CD14-positive monocyte (primary cell): ENCODE measurements at regions not wholly inside any gene's neighbourhood (a gene's known extent, or its start where the extent isn't known, plus 50 kb on each side); places are given as distances from the start of the nearest gene placed in this dataset.

ENCODE experiments used
- DNase-seq, 3 donors: peaks; one replicate each; pipeline ENCODE4 v3.0.0-alpha.2; 2011 to 2022
- H2AFZ ChIP-seq: 2 replicates; pipeline ENCODE4 v1.6.0; 2012; ENCODE audit warnings: mild to moderate bottlenecking, low read depth, low read length, inconsistent platforms; ENCODE audit not compliant: insufficient read depth, poor library complexity, severe bottlenecking
- H3K27ac ChIP-seq, 2 donors: 1 replicate in 1 of 2; 2 replicates in 1 of 2; pipeline ENCODE4 v1.5.1; 2012 to 2013; ENCODE audit warnings: low read length in 2 of 2, control low read depth in 1 of 2, inconsistent platforms in 1 of 2, low read depth in 1 of 2, mild to moderate bottlenecking in 1 of 2
- H3K27me3 ChIP-seq, 2 donors: one replicate each; pipeline versions ENCODE4 v1.6.0 to v1.6.1; 2011 to 2013; ENCODE audit warnings: low read length in 2 of 2; ENCODE audit not compliant: control insufficient read depth in 2 of 2, insufficient read depth in 2 of 2
- H3K36me3 ChIP-seq, 2 donors: replicated peaks in 1 of 2; 1 replicate in 1 of 2; 2 replicates in 1 of 2; pipeline versions ENCODE4 v1.5.1 to v1.6.1; 2012 to 2013; ENCODE audit warnings: low read length in 2 of 2, control low read depth in 1 of 2, inconsistent platforms in 1 of 2, mild to moderate bottlenecking in 1 of 2; ENCODE audit not compliant: insufficient read depth in 2 of 2, control insufficient read depth in 1 of 2
- H3K4me1 ChIP-seq, 2 donors: 1 replicate in 1 of 2; 2 replicates in 1 of 2; pipeline versions ENCODE4 v1.5.1 to v1.6.1; 2012 to 2013; ENCODE audit warnings: low read length in 2 of 2, control low read depth in 1 of 2, inconsistent platforms in 1 of 2, mild to moderate bottlenecking in 1 of 2, moderate library complexity in 1 of 2; ENCODE audit not compliant: insufficient read depth in 2 of 2, control insufficient read depth in 1 of 2
- H3K4me2 ChIP-seq: replicated peaks from 2 replicates; pipeline ENCODE3; 2012; ENCODE audit warnings: low read length, moderate library complexity, mild to moderate bottlenecking; ENCODE audit not compliant: poor library complexity, severe bottlenecking; ENCODE audit errors: extremely low read depth
- H3K4me3 ChIP-seq, 3 experiments: fragments of 200-600 bp in 1 of 3; sonication (generic) in 1 of 3; replicated peaks in 1 of 3; 1 replicate in 2 of 3; 2 replicates in 1 of 3; pipeline ENCODE4 v1.5.1; 2011 to 2013; ENCODE audit warnings: low read length in 3 of 3, mild to moderate bottlenecking in 3 of 3, control low read depth in 2 of 3, low read depth in 2 of 3, inconsistent platforms in 1 of 3, moderate library complexity in 1 of 3
- H3K79me2 ChIP-seq: 2 replicates; pipeline ENCODE4 v1.6.0; 2012; ENCODE audit warnings: mild to moderate bottlenecking, control low read depth, inconsistent platforms, low read length, moderate library complexity; ENCODE audit not compliant: insufficient read depth
- H3K9ac ChIP-seq: 2 replicates; pipeline ENCODE4 v1.6.0; 2017; ENCODE audit warnings: low read length, mild to moderate bottlenecking; ENCODE audit not compliant: insufficient read depth, poor library complexity, severe bottlenecking
- H3K9me3 ChIP-seq, 2 donors: replicated peaks in 1 of 2; 1 replicate in 1 of 2; 2 replicates in 1 of 2; pipeline versions ENCODE4 v1.5.1 to v1.6.1; 2012 to 2013; ENCODE audit warnings: low read length in 2 of 2, control low read depth in 1 of 2; ENCODE audit not compliant: control insufficient read depth in 1 of 2, insufficient read depth in 1 of 2
- H4K20me1 ChIP-seq: 2 replicates; pipeline ENCODE4 v1.6.0; 2012; ENCODE audit warnings: mild to moderate bottlenecking, low read length, control low read depth, moderate library complexity; ENCODE audit not compliant: insufficient read depth
- H3K27ac Mint-ChIP-seq, 7 donors: one replicate each; pipeline ENCODE4 v1.8.0; 2020; ENCODE audit warnings: mild to moderate bottlenecking in 7 of 7, mixed read lengths in 7 of 7, moderate library complexity in 6 of 7, inconsistent platforms in 2 of 7
- H3K27me3 Mint-ChIP-seq, 3 donors: one replicate each; pipeline ENCODE4 v1.8.0; 2021 to 2022; ENCODE audit warnings: low read depth in 3 of 3, mild to moderate bottlenecking in 3 of 3, mixed read lengths in 3 of 3, moderate library complexity in 3 of 3, inconsistent platforms in 1 of 3
- H3K36me3 Mint-ChIP-seq, 2 donors: one replicate each; pipeline ENCODE4 v1.8.0; 2020; ENCODE audit warnings: mixed read lengths in 2 of 2, inconsistent platforms in 1 of 2, mild to moderate bottlenecking in 1 of 2
- H3K4me1 Mint-ChIP-seq: one replicate; pipeline ENCODE4 v1.8.0; 2020; ENCODE audit warnings: mild to moderate bottlenecking, mixed read lengths
- H3K4me3 Mint-ChIP-seq, 2 donors: one replicate each; pipeline ENCODE4 v1.8.0; 2020; ENCODE audit warnings: mild to moderate bottlenecking in 2 of 2, mixed read lengths in 2 of 2, moderate library complexity in 1 of 2
- H3K9me3 Mint-ChIP-seq, 7 donors: one replicate each; pipeline ENCODE4 v1.8.0; 2020 to 2022; ENCODE audit warnings: mixed read lengths in 7 of 7, mild to moderate bottlenecking in 6 of 7, moderate library complexity in 6 of 7, inconsistent platforms in 2 of 7
- CTCF ChIP-seq: fragments of 200-600 bp; IDR thresholded peaks from one replicate; pipeline ENCODE4 v1.8.0; 2022; ENCODE audit warnings: antibody characterized with exemption, mild to moderate bottlenecking
- WGBS: methylation state at CpG from one replicate; pipeline ENCODE4 v1.1.5; 2013; ENCODE audit warnings: missing lambda C conversion rate; ENCODE audit not compliant: insufficient coverage; 5-methylcytosine and 5-hydroxymethylcytosine counted together
- intact Hi-C, 2 donors: fragments of 100-400 bp; cut with micrococcal nuclease; formaldehyde crosslinking; loops; one replicate each; pipeline versions ENCODE4 v1.15.0 to v1.15.1; 2023

GRCh38 chr3:117489663-117490079, 780.1 kb downstream of the TUSC7 start:
- H3K9ac ChIP-seq, result no peak overlapping the region
- no peaks in the 10 kb centered on the region for H3K36me3 ChIP-seq
- H3K4me2 ChIP-seq, result no peak overlapping the region
- H3K4me3 ChIP-seq, result no peak overlapping the region
- no peaks in the 10 kb centered on the region for H3K27me3 ChIP-seq
- DNase-seq, result no peak
- H3K9me3 ChIP-seq, result peaks cover 0 to 2% of the 10 kb centered on the region in 2 donors
- TF ChIP-seq CTCF, result no peak
- no peak overlapping the region for H3K27ac ChIP-seq
- H3K27me3 Mint-ChIP-seq, result peaks cover 0 to 5% (median 0%) of the 10 kb centered on the region in 3 donors
- H3K36me3 Mint-ChIP-seq, result no peaks in the 10 kb centered on the region
- no CpG with 5 or more reads among the region's 2 CpGs for WGBS
- peaks cover 8% of the 10 kb centered on the region for H3K4me1 Mint-ChIP-seq
- no peak overlapping the region for H3K4me3 Mint-ChIP-seq
- H3K79me2 ChIP-seq, result no peaks in the 10 kb centered on the region
- no peaks in the 10 kb centered on the region for H3K4me1 ChIP-seq
- no peak overlapping the region for H2AFZ ChIP-seq
- H3K27ac Mint-ChIP-seq, result no peak overlapping the region
- intact Hi-C loops, result no loop called here
- no peaks in the 10 kb centered on the region for H4K20me1 ChIP-seq
- H3K9me3 Mint-ChIP-seq, result peaks cover 0 to 5% (median 2%) of the 10 kb centered on the region in 7 donors

GRCh38 chr3:117490716-117491115, 781.1 kb downstream of the TUSC7 start:
- no peak overlapping the region for H2AFZ ChIP-seq
- H4K20me1 ChIP-seq, result no peaks in the 10 kb centered on the region
- intact Hi-C loops, result no loop called here
- H3K4me1 Mint-ChIP-seq, result peaks cover 8% of the 10 kb centered on the region
- no peak for TF ChIP-seq CTCF
- WGBS, result 50% methylated on average over 1 of the region's 1 CpG
- H3K4me1 ChIP-seq, result no peaks in the 10 kb centered on the region
- no peaks in the 10 kb centered on the region for H3K27me3 ChIP-seq
- H3K4me3 ChIP-seq, result no peak overlapping the region
- H3K79me2 ChIP-seq, result no peaks in the 10 kb centered on the region
- H3K27ac Mint-ChIP-seq, result no peak overlapping the region
- no peaks in the 10 kb centered on the region for H3K36me3 ChIP-seq
- peaks cover 0 to 5% (median 0%) of the 10 kb centered on the region in 3 donors for H3K27me3 Mint-ChIP-seq
- H3K9ac ChIP-seq, result no peak overlapping the region
- no peak overlapping the region for H3K27ac ChIP-seq
- H3K9me3 Mint-ChIP-seq, result peaks cover 0 to 3% (median 2%) of the 10 kb centered on the region in 7 donors
- no peak overlapping the region for H3K4me2 ChIP-seq
- no peaks in the 10 kb centered on the region for H3K36me3 Mint-ChIP-seq
- no peaks in the 10 kb centered on the region for H3K9me3 ChIP-seq
- H3K4me3 Mint-ChIP-seq, result no peak overlapping the region
- no peak for DNase-seq
